ENCODE measurements at regions not wholly inside any gene's neighbourhood (a gene's known extent, or its start where the extent isn't known, plus 50 kb on each side); places are given as distances from the start of the nearest gene placed in this dataset.

DNA sequence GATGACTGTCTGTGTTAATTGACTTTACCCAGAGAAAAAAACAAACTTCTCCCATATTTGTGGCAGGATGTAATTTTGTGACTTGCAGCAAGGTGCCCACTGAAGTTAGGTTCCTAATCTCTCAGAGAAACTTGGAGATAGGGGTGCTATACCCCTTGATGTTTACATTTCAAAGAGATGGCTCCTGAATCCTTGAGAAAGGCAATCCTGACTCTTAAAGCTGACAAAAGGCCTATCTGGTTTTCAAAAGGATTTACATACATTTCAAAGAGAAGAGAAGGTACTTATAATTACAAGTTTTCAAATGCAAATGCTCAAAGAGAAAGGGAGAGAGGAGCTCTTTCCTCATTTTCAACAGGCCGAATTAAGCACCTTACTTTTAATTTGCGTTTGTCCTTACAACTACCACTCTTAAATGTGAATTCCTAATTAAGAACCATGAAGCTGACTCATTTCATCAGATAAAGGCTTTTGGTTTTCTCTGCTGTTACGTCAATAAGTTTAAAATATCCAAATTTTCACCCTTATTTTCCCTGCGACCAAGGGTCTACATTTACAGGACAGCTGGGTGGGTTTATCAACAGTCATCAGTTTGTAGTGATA is 711.8 kb upstream of the MAP3K7 start:
- no peak overlapping the region for H3K4me3 Mint-ChIP-seq
- no peaks in the 10 kb centered on the region for H3K4me1 Mint-ChIP-seq
- no peaks in the 10 kb centered on the region for H3K27me3 Mint-ChIP-seq
- H3K9me3 Mint-ChIP-seq = no peaks in the 10 kb centered on the region
- no peak overlapping the region for H3K27ac Mint-ChIP-seq
- no peaks in the 10 kb centered on the region for H3K36me3 Mint-ChIP-seq (ENCODE audit: low read depth)
- no peak for ATAC-seq (replicated peaks)

DNA sequence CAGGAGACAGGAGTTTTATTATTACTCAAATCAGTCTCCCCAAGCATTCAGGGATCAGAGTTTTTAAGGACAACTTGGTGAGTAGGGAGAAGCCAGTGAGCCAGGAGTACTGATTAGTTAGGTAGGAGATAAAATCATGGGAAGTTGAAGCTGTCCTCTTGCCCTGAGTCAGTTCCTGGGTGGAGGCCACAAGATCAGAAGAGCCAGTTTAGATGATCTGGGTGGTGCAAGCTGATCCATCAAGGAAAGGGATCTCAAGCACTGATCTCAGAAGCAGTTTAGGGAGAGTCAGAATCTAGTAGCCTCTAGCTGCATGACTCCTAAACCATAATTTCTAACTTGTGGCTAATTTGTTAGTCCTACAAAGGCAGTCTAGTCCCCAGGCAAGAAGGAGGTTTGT is 706.5 kb upstream of the MAP3K7 start:
- no peaks in the 10 kb centered on the region for H3K36me3 Mint-ChIP-seq (ENCODE audit: low read depth)
- H3K27ac Mint-ChIP-seq = no peak overlapping the region

DNA sequence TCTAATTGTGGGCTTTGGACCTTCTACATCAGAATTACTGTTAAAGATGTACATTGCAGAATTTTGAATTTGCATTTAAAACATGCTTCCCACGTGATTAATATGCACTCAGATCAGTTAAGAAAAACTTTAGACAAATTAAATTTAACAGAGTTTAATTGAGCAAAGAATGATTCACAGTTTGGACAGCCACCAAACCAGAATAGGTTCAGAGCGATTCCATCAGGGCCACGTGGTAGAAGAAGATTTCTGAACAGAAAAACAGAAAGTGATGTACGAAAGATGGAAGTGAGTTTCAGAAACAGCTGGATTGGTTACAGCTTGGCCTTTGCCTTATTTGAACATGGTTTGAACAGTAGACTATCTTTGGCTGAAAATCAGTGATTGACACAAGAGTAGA is 704.2 kb upstream of the MAP3K7 start:
- Mint-ChIP-seq H3K27me3 (no peaks in the 10 kb centered on the region), H3K4me1 (no peaks in the 10 kb centered on the region), H3K9me3 (peaks cover 6% of the 10 kb centered on the region), H3K36me3 (ENCODE audit: low read depth) (no peaks in the 10 kb centered on the region), H3K27ac (no peak overlapping the region), H3K4me3 (no peak overlapping the region)
- ATAC-seq (replicated peaks) = no peak

More for the DNA sequence above, 706.5 kb upstream of the MAP3K7 start:
- Mint-ChIP-seq H3K27me3 (no peaks in the 10 kb centered on the region), H3K4me3 (no peak overlapping the region), H3K9me3 (no peaks in the 10 kb centered on the region), H3K4me1 (no peaks in the 10 kb centered on the region)
- ATAC-seq (replicated peaks) = no peak

DNA sequence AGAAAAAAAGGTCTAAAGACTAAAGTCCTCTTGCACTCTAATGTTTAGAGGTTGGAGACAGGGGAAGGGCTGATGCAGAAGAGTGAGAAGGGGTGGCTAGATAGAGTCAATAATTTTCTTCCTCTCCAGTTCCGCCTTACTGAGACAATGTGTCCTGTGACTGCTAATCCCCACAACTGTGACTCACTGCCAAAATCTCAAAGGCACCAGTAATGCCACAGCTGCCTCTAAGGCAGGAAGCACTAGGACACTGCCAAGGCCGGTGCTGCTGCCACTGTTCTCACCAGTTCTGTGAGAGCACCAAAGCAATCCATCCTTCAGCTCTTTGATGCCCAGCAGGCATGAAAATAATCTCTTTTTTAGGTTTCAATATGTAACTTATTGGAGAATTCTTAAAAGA is 701.9 kb upstream of the MAP3K7 start:
- ATAC-seq (replicated peaks) = no peak
- Mint-ChIP-seq H3K4me1 (no peaks in the 10 kb centered on the region), H3K4me3 (no peak overlapping the region), H3K36me3 (ENCODE audit: low read depth) (no peaks in the 10 kb centered on the region), H3K27me3 (no peaks in the 10 kb centered on the region), H3K9me3 (peaks cover 6% of the 10 kb centered on the region), H3K27ac (no peak overlapping the region)

DNA sequence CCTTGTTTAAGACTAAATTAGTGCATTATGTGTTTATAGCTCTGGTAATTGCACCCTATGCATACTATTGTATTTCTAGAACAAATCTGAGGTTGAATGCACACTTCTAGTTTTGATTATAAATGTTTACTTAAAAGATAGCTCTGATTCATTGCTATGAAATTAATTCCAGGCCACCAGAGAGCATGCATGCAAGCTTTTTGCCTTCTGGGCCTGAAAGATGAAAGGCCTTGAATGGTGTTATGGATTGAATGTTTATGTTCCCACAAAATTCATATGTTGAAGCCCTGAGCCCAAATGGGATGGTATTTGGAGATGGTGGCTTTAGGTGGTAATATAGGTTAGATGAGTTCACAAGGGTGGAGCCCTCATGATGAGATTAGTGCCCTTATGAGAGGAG is 695.0 kb upstream of the MAP3K7 start:
- Mint-ChIP-seq H3K4me1 (no peaks in the 10 kb centered on the region), H3K4me3 (no peak overlapping the region), H3K9me3 (no peaks in the 10 kb centered on the region), H3K27me3 (no peaks in the 10 kb centered on the region), H3K27ac (no peak overlapping the region), H3K36me3 (ENCODE audit: low read depth) (no peaks in the 10 kb centered on the region)
- ATAC-seq (replicated peaks) = no peak

DNA sequence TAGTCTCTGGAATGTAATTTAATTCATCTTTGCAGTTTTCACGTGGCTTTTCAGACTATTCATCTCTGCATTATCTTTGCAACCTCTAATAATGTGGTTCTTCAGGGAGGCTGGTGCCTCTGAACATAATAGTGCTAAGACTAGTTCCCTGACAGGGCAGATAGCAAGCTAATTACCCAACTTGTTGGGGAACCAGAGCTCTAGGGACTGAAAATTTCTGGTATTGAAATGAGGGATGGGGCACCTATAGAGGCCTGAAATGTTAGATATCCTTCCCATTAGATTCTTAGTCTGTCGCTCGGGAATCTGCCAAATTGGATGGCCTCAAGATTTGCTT is 693.6 kb upstream of the MAP3K7 start:
- H3K4me3 Mint-ChIP-seq = no peak overlapping the region
- no peaks in the 10 kb centered on the region for H3K36me3 Mint-ChIP-seq (ENCODE audit: low read depth)
- H3K27ac Mint-ChIP-seq = no peak overlapping the region
- no peaks in the 10 kb centered on the region for H3K4me1 Mint-ChIP-seq
- no peak for ATAC-seq (replicated peaks)
- no peaks in the 10 kb centered on the region for H3K27me3 Mint-ChIP-seq
- H3K9me3 Mint-ChIP-seq = no peaks in the 10 kb centered on the region

DNA sequence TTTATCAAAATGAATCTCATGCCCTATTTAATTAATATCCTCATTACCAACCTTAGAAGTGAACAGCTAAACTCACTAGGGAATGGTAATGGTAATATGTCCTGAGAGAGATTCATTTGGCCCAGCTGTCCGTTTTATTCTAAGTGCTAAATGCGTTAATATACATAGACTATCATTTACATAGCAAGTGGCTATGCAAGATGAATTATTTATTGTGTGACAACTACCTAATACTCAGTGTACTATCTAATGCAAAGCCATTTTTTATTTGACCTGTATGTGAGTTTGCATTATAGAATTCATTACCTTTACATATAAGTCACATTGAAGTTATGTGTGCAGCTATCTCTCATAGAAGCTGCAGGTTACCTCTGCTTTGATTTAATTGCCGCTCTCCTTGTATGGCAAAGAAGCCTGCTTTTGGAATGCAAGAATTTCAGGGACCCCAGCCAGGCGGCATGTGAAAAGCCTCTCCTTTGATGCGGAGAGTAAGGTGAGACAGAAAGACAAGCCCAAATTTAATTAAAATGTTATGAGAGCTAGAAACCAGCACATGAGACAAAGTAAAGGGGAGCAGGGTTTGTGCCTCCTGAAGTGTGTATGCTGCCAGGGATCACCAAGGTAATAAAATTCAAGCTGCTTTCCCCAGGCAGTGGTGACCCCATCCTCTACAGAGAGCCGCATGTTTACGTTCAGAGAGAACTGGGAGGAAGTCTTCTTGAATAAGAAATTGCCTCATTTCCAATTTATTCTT is 693.0 kb upstream of the MAP3K7 start:
- H3K9me3 Mint-ChIP-seq = no peaks in the 10 kb centered on the region
- no peak for ATAC-seq (replicated peaks)
- H3K27me3 Mint-ChIP-seq = no peaks in the 10 kb centered on the region
- H3K4me3 Mint-ChIP-seq = no peak overlapping the region
- H3K36me3 Mint-ChIP-seq (ENCODE audit: low read depth) = no peaks in the 10 kb centered on the region
- no peaks in the 10 kb centered on the region for H3K4me1 Mint-ChIP-seq
- H3K27ac Mint-ChIP-seq = no peak overlapping the region

DNA sequence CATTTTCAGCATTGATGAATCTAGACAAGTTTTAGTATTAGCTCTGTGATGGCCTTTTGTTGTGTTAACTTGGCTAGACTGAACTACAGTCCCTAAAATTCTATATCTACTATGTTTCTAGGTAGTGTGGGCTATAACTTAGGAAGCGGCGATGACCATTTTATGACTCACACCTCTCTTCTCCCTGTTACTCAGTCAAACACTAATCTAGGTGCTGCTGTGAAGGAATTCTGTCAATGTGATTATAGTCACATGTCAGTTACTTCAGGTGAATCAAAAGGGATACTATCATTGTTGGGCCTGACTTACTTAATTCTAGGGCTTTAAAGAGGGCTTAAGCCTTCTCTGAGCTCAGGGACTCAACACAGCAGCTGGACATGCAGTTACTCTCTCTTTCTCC is 691.5 kb upstream of the MAP3K7 start:
- H3K27ac Mint-ChIP-seq = no peak overlapping the region
- no peaks in the 10 kb centered on the region for H3K9me3 Mint-ChIP-seq
- no peaks in the 10 kb centered on the region for H3K36me3 Mint-ChIP-seq (ENCODE audit: low read depth)
- no peaks in the 10 kb centered on the region for H3K27me3 Mint-ChIP-seq
- no peak overlapping the region for H3K4me3 Mint-ChIP-seq
- ATAC-seq (replicated peaks) = no peak
- no peaks in the 10 kb centered on the region for H3K4me1 Mint-ChIP-seq

DNA sequence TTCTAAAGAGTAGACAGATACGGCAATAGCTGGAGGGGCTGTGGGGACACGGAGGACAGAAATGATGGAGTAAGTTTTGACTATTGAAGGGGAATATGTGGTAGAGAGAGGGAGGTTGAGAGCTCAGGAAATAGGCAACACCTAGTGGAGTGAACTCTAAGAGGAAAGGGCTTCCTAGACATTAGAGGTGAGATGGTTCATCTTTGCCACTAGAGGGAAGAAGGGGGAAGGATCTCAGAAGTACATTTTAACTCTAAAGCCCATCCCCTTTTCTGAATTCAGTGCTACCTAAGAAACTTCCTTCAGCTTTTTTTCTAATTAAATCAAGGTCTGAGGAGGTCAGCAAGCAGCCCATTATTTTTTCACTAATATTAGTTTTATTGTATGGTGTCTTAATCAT is 689.4 kb upstream of the MAP3K7 start:
- H3K9me3 Mint-ChIP-seq = no peaks in the 10 kb centered on the region
- ATAC-seq (replicated peaks) = no peak
- no peaks in the 10 kb centered on the region for H3K27me3 Mint-ChIP-seq
- H3K36me3 Mint-ChIP-seq (ENCODE audit: low read depth) = no peaks in the 10 kb centered on the region
- H3K4me3 Mint-ChIP-seq = no peak overlapping the region
- no peaks in the 10 kb centered on the region for H3K4me1 Mint-ChIP-seq
- no peak overlapping the region for H3K27ac Mint-ChIP-seq

DNA sequence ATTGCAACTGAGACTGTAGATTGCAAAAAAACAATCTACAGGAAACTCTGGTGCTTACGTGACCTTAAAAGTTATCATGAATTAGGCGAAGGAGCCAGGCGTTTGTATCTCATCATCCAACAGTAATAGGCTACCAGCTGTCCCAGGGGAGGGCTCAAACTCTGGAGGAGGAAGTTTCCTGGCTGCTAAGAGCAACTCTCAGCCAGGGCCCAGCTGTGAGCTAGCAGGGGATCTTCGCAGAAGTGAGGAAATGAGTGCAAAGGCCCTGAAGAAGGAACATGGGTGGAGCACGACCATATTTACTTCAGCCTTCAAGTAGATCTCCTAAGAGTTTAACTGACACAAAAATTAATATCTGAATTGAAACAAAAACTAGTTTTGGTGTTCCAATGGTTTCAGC is 686.9 kb upstream of the MAP3K7 start:
- ATAC-seq (replicated peaks) = no peak
- H3K4me1 Mint-ChIP-seq = no peaks in the 10 kb centered on the region
- peaks cover 4% of the 10 kb centered on the region for H3K9me3 Mint-ChIP-seq
- H3K4me3 Mint-ChIP-seq = no peak overlapping the region
- no peak overlapping the region for H3K27ac Mint-ChIP-seq
- H3K27me3 Mint-ChIP-seq = no peaks in the 10 kb centered on the region
- H3K36me3 Mint-ChIP-seq (ENCODE audit: low read depth) = no peaks in the 10 kb centered on the region

DNA sequence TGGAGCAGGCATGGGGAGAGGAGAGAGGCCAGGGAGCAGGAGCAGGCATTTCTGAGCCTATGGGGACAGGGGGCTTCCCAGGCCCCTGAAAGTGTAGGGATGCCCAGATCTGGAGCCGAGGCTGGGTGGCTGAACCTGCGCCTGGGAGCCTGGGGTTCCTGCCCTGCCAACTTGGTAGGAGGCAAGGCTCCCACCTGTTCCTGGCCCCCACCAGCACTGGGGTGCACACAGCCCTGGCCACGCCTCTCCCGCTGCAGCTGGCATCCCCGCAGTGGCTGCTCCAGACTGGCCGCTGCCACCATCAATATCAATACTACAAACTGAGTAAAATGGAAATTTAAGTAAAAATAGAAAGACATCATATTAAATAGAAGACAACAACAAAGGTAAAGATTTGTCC is 684.9 kb upstream of the MAP3K7 start:
- H3K27me3 Mint-ChIP-seq = no peaks in the 10 kb centered on the region
- no peaks in the 10 kb centered on the region for H3K4me1 Mint-ChIP-seq
- ATAC-seq (replicated peaks) = no peak
- no peaks in the 10 kb centered on the region for H3K36me3 Mint-ChIP-seq (ENCODE audit: low read depth)
- H3K27ac Mint-ChIP-seq = no peak overlapping the region
- peaks cover 4% of the 10 kb centered on the region for H3K9me3 Mint-ChIP-seq
- no peak overlapping the region for H3K4me3 Mint-ChIP-seq

DNA sequence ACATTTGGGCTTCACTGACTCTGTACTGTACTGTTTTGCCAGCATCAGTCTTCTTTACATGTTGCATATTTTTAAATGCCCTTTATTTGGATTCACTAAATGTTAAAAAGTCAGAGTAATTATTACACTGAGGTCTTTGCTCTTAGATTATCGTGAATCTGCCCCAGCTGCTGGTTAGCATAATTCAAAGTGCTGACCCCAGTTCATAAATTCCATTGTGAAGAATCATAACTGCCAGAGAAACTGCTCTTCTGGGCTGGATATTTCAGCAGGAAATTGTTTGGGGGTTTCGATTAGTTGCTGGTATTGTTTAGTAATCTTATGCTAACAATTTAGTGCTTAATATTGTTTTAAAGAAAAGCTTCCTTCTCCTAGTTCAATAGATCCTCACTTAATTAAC is 682.1 kb upstream of the MAP3K7 start:
- Mint-ChIP-seq H3K27ac (no peak overlapping the region), H3K9me3 (peaks cover 4% of the 10 kb centered on the region), H3K36me3 (ENCODE audit: low read depth) (no peaks in the 10 kb centered on the region), H3K4me1 (no peaks in the 10 kb centered on the region), H3K27me3 (no peaks in the 10 kb centered on the region), H3K4me3 (no peak overlapping the region)
- no peak for ATAC-seq (replicated peaks)

DNA sequence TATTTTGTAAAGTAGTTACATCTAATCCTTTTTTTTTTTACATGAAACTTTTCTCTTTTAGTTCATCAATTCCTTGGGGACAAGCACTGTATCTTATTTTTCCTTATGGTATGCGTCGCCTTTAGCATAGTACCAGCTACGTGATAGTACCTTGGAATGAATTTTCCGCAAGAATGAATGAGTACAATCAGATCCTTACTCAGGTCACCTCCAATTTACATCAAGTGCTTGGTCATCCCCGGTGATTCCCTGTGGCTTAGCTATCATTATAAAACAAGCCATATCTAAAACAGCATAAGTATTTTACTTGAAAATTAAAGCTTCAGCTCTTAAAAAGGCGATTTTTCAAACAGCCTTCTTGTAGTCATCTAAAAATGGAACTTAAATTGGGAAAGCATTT is 680.4 kb upstream of the MAP3K7 start:
- Mint-ChIP-seq H3K27me3 (no peaks in the 10 kb centered on the region), H3K4me3 (no peak overlapping the region), H3K9me3 (peaks cover 4% of the 10 kb centered on the region), H3K4me1 (no peaks in the 10 kb centered on the region), H3K27ac (no peak overlapping the region), H3K36me3 (ENCODE audit: low read depth) (no peaks in the 10 kb centered on the region)
- no peak for ATAC-seq (replicated peaks)

DNA sequence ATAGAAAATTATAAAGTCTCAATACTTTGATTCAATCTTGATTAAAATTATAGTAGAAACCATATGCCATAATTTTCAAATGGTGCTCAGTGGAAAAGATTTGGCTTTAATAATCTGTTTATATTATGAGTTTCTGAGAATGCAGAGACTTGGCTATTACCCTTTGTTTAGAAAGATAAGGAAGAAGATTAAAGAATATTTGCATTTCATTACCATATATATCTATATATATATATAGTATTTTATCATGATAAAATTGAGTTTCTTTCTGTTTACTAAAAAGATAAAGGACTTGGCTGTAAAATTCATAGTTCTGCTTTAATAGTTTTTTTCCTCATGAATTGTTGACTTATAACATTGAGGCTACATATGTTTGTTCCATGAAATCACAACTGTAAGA is 679.3 kb upstream of the MAP3K7 start:
- Mint-ChIP-seq H3K36me3 (ENCODE audit: low read depth) (no peaks in the 10 kb centered on the region), H3K27ac (no peak overlapping the region), H3K4me1 (no peaks in the 10 kb centered on the region), H3K9me3 (peaks cover 4% of the 10 kb centered on the region), H3K4me3 (no peak overlapping the region), H3K27me3 (no peaks in the 10 kb centered on the region)
- ATAC-seq (replicated peaks) = no peak

DNA sequence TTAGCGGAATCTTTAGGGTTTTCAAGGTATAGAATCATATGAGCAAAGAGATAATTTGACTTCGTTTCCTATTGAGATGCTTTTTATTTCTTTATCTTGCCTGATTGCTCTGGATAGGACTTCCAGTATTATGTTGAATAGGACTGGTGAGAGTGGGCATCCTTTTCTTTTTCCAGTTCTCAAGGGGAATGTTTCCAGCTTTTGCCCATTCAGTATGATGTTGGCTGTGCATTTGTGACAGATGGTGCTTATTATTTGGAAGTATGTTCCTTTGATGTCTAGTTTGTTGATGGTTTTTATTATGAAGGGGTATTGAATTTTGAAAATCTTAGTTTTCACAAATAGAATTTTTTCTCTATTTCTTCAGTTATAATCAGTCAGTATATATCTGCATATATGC is 656.6 kb upstream of the MAP3K7 start:
- ATAC-seq (replicated peaks) = no peak
- H3K36me3 Mint-ChIP-seq (ENCODE audit: low read depth) = no peaks in the 10 kb centered on the region
- H3K4me1 Mint-ChIP-seq = no peaks in the 10 kb centered on the region
- no peaks in the 10 kb centered on the region for H3K27me3 Mint-ChIP-seq
- no peak overlapping the region for H3K27ac Mint-ChIP-seq
- no peaks in the 10 kb centered on the region for H3K9me3 Mint-ChIP-seq
- H3K4me3 Mint-ChIP-seq = no peak overlapping the region

DNA sequence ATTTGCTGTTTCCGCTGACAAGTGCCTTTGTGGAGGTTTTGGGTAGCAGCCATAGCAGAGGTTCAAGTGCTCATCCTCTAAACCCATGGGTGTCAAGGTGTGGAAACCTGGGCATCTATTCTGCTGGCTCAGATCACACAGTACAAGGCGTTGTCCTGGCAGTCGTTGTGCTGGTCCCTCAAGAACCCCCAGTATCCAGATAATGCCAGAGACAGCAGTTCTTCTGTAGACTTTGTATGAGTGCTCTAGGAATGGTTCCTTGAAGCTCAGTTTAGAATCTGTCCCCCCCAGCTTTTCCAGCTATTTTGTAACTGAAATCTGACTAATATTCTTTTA is 655.7 kb upstream of the MAP3K7 start:
- ATAC-seq (replicated peaks) = no peak
- no peak overlapping the region for H3K27ac Mint-ChIP-seq
- no peak overlapping the region for H3K4me3 Mint-ChIP-seq
- no peaks in the 10 kb centered on the region for H3K27me3 Mint-ChIP-seq
- no peaks in the 10 kb centered on the region for H3K9me3 Mint-ChIP-seq
- no peaks in the 10 kb centered on the region for H3K36me3 Mint-ChIP-seq (ENCODE audit: low read depth)
- no peaks in the 10 kb centered on the region for H3K4me1 Mint-ChIP-seq
